Fibroblast of mammary gland (primary cell): ENCODE measurements at regions not wholly inside any gene's neighbourhood (a gene's known extent, or its start where the extent isn't known, plus 50 kb on each side); places are given as distances from the start of the nearest gene placed in this dataset.
"Not testable (repeated sequence)": the region's sequence is repeated elsewhere in the genome, so short reads cannot be mapped to it uniquely, and the experiment has no call there.

ENCODE experiments used
- DNase-seq: peaks from one replicate; pipeline ENCODE4 v3.0.0-alpha.2; 2010; ENCODE audit warnings: low read depth
- H3K4me3 ChIP-seq: 2 replicates; pipeline ENCODE4 v1.5.1; 2011; ENCODE audit warnings: low read depth, mild to moderate bottlenecking, low read length, moderate library complexity; ENCODE audit not compliant: control insufficient read depth
- TF ChIP-seq, protein P1 (sequence below): conservative IDR thresholded peaks from 2 replicates; pipeline ENCODE4 v1.5.1; 2011; ENCODE audit warnings: low read depth, low read length, inconsistent platforms; ENCODE audit not compliant: control insufficient read depth, insufficient read depth

DNA sequence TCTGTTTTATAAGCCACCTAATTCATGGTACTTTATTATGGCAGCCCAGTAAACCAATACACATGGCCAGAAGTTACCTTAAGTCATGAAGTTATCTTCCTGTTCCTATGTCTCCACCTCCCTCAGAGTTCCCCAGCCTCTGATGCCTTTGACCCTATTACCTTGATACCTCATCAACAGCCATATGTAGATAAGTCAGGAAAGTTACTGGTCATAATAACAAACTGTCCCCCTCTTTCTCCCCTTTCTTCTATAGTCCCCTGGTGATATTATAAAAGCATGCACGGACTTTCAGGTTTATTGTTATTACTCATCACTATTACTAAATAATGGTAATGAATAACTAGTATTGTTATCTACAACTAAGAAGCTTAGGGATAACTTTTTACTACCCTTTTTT is 168.9 kb upstream of the FER start:
- TF ChIP-seq, protein P1, sequence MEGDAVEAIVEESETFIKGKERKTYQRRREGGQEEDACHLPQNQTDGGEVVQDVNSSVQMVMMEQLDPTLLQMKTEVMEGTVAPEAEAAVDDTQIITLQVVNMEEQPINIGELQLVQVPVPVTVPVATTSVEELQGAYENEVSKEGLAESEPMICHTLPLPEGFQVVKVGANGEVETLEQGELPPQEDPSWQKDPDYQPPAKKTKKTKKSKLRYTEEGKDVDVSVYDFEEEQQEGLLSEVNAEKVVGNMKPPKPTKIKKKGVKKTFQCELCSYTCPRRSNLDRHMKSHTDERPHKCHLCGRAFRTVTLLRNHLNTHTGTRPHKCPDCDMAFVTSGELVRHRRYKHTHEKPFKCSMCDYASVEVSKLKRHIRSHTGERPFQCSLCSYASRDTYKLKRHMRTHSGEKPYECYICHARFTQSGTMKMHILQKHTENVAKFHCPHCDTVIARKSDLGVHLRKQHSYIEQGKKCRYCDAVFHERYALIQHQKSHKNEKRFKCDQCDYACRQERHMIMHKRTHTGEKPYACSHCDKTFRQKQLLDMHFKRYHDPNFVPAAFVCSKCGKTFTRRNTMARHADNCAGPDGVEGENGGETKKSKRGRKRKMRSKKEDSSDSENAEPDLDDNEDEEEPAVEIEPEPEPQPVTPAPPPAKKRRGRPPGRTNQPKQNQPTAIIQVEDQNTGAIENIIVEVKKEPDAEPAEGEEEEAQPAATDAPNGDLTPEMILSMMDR = no peak
- H3K4me3 ChIP-seq = no peak overlapping the region
- DNase-seq = no peak

DNA sequence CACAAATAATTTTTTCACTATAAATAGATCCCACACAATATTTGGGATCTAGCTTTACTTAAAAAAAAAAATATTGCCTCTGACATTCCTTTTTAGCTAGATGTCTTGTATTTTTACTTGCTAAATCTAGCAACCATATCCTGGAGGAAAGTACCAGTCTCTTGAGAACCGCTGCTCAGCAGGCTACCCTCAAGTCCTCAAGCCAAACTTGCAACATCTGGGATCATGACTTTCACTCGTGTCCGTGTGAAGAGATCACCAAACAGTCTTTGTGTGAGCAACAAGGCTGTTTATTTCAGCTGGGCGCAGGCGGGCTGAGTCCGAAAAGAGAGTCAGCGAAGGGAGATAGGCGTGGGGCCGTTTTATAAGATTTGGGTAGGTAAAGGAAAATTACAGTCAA is 180.3 kb upstream of the FER start:
- DNase-seq = no peak
- H3K4me3 ChIP-seq = no peak overlapping the region
- TF ChIP-seq, protein P1 = no peak

DNA sequence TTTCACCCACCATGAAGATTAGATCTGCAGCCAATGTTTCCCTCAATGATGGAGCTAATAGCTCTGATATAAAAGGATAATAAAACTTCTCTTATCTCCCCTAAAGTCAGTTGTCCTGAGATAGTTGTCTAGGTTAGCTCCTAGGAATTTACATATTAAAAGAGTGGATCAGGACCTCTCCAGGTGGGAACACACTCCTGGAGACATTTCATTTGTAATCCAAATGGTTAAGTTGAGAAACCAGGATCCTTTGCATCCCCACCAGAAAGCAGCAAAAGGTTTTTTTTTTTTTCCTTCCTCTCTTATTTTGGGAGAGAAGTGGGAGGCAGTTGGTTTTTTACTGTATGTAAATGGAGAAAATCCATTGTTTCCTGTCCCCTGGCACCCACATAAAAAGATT is 182.5 kb upstream of the FBXL17 start:
- TF ChIP-seq, protein P1 = no peak
- H3K4me3 ChIP-seq = no peak overlapping the region
- no peak for DNase-seq

DNA sequence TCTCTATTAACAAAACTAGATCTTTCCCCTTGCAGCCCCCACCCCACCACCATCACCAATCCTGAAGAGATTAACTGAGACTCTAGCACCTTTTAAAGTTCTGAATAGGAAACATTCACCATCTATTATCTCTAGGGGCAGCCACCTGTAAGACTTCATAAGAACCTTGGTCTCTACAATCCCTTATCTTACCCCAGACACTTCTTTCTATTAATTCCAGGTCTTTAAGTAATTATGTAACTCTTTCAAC is 180.2 kb upstream of the FBXL17 start:
- DNase-seq = no peak
- no peak overlapping the region for H3K4me3 ChIP-seq
- TF ChIP-seq, protein P1 = no peak

DNA sequence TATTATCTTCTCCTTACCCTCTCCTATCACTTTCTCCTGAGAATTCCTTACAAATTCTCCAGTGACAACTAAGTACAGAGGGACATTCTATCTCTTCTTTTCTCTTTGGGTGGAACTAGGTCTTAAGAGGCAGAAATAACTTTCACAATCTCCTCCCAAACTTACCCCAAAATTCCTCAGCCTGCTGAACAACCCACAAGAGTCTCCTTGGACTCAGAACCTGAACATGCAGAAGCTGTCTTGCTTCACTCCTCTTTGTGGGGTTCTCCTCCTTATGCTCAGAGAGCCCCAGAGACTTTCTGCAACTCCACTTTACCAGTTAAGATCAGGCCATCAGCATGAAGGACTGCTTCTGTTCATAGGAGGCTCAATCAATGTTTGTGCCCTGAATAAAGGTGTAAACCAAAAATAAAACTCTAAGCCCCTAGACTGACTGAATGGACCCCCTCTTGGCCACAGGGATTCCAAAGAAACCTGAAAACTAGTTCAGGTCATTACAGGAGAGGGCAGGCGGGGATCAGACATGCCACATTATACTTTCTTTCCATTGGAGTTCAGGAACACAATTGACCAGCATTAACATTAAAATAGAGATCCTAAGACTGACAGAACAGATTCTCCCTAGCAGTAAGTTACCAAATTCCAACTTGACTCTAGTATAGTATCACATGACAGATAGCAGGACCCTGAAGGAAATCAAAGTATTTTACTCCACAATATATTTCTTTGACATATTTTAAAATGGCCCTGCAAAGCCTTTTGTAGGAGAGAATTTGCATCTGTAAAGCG is 179.7 kb upstream of the FBXL17 start:
- TF ChIP-seq, protein P1 = no peak
- H3K4me3 ChIP-seq = no peak overlapping the region

DNA sequence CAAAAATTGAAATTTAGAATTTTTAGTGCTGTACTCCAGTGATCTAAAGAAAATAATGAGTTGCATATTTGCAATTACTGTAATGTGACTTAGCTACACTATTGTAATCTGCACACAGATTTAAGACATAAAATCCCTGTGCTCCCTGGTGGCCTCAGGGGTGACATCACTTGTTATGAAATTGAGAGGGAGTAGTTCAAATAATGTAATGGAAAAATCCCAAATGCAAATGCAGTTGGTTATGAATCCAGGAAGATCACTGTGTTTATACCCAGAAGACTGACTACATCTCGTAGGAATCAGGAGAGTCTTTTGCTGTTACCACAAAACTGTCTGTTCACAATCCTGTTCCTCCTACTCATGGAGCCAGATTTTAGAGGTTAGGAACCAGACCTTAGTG is 178.7 kb upstream of the FBXL17 start:
- DNase-seq = peak; percentile 93
- TF ChIP-seq, protein P1 = no peak
- no peak overlapping the region for H3K4me3 ChIP-seq

More for the DNA sequence above, 179.7 kb upstream of the FBXL17 start:
- DNase-seq = peak; percentile 33

DNA sequence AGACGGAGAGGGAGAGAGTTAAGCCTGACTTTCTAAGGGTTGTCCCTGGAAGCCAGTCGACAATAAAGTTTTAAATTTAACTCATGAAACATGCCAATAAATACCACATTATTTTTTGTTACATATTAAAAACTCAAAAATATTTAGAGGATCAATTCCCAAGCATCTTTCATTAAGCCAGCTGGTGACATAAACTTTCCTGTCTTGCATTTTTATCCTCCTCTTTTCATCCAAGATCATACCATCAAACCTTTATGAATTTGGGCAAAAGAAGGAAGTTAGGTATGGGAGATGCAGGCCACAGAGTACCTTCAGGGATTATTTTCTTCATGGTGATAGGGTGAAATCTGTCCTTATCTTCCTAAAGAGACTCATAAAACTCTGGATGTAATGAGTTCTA is 178.3 kb upstream of the FBXL17 start:
- TF ChIP-seq, protein P1 = no peak
- DNase-seq = no peak
- no peak overlapping the region for H3K4me3 ChIP-seq

DNA sequence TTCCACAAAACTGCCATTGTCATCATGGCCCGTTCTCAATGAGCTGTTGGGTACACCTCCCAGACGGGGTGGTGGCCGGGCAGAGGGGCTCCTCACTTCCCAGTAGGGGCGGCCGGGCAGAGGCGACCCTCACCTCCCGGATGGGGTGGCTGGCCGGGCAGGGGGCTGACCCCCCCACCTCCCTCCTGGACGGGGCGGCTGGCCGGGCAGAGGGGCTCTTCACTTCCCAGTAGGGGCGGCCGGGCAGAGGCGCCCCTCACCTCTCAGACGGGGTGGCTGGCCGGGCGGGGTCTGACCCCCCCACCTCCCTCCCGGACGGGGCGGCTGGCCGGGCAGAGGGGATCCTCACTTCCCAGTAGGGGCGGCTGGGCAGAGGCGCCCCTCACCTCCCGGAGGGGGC is 176.9 kb upstream of the FBXL17 start:
- H3K4me3 ChIP-seq, DNase-seq: not testable (repeated sequence)

DNA sequence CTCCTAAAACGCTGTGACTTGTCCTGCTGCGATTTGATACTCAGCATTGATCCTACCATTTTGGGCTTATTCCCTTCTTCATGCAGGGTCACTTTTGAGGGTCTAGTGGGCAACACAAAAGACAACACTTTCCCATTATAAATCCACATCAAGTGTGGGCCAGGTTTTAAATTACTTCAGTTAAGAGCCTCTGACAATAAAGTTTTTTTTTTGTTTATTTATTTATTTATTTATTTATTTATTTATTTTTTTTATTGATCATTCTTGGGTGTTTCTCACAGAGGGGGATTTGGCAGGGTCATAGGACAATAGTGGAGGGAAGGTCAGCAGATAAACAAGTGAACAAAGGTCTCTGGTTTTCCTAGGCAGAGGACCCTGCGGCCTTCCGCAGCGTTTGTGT is 176.2 kb upstream of the FBXL17 start:
- not testable (repeated sequence) for H3K4me3 ChIP-seq

More for the DNA sequence above, 176.2 kb upstream of the FBXL17 start:
- not testable (repeated sequence) for DNase-seq
